Activated naive CD8-positive, alpha-beta T cell treated with anti-CD3 and anti-CD28 coated beads for 36 hours (primary cell): ENCODE measurements at regions not wholly inside any gene's neighbourhood (a gene's known extent, or its start where the extent isn't known, plus 50 kb on each side); places are given as distances from the start of the nearest gene placed in this dataset.
"Not testable (repeated sequence)": the region's sequence is repeated elsewhere in the genome, so short reads cannot be mapped to it uniquely, and the experiment has no call there.

Experiments used
- DNase-seq: peaks from one replicate; pipeline ENCODE4 v3.0.0; 2021
- H3K27ac Mint-ChIP-seq: one replicate; pipeline ENCODE4 v1.8.0; 2022; ENCODE audit warnings: mild to moderate bottlenecking, moderate library complexity, mixed read lengths
- H3K27me3 Mint-ChIP-seq: one replicate; pipeline ENCODE4 v1.8.0; 2022; ENCODE audit warnings: mild to moderate bottlenecking, mixed read lengths
- H3K36me3 Mint-ChIP-seq: one replicate; pipeline ENCODE4 v1.8.0; 2021; ENCODE audit warnings: mild to moderate bottlenecking, mixed read lengths
- H3K4me1 Mint-ChIP-seq: one replicate; pipeline ENCODE4 v1.8.0; 2021; ENCODE audit warnings: mixed read lengths
- H3K4me3 Mint-ChIP-seq: one replicate; pipeline ENCODE4 v1.8.0; 2022; ENCODE audit warnings: mild to moderate bottlenecking, moderate library complexity, mixed read lengths
- H3K9me3 Mint-ChIP-seq: one replicate; pipeline ENCODE4 v1.8.0; 2022; ENCODE audit warnings: mixed read lengths

- H3K27ac Mint-ChIP-seq, H3K27me3 Mint-ChIP-seq, H3K9me3 Mint-ChIP-seq, H3K4me1 Mint-ChIP-seq, H3K4me3 Mint-ChIP-seq, DNase-seq, H3K36me3 Mint-ChIP-seq: not testable (repeated sequence)
These were observed 316.8 kb downstream of the ANAPC1 start for GRCh38 chr2:111567233-111567632.

- not testable (repeated sequence) for H3K27ac Mint-ChIP-seq, H3K27me3 Mint-ChIP-seq, H3K36me3 Mint-ChIP-seq, DNase-seq, H3K4me1 Mint-ChIP-seq, H3K4me3 Mint-ChIP-seq, H3K9me3 Mint-ChIP-seq
These were observed 314.4 kb downstream of the ANAPC1 start for GRCh38 chr2:111569356-111570199.

- not testable (repeated sequence) for H3K4me3 Mint-ChIP-seq, H3K9me3 Mint-ChIP-seq, H3K36me3 Mint-ChIP-seq, H3K27ac Mint-ChIP-seq, H3K4me1 Mint-ChIP-seq, H3K27me3 Mint-ChIP-seq, DNase-seq
These were observed 313.5 kb downstream of the ANAPC1 start for GRCh38 chr2:111570300-111571114.

GRCh38 chr2:111574803-111575202 is 309.2 kb downstream of the ANAPC1 start:
- H3K4me3 Mint-ChIP-seq, H3K4me1 Mint-ChIP-seq, DNase-seq, H3K36me3 Mint-ChIP-seq, H3K9me3 Mint-ChIP-seq, H3K27me3 Mint-ChIP-seq, H3K27ac Mint-ChIP-seq: not testable (repeated sequence)

- not testable (repeated sequence) for H3K27me3 Mint-ChIP-seq, DNase-seq, H3K9me3 Mint-ChIP-seq, H3K4me3 Mint-ChIP-seq, H3K36me3 Mint-ChIP-seq, H3K27ac Mint-ChIP-seq, H3K4me1 Mint-ChIP-seq
These were observed 306.7 kb downstream of the ANAPC1 start for GRCh38 chr2:111577154-111577885.

- not testable (repeated sequence) for H3K4me1 Mint-ChIP-seq, H3K27ac Mint-ChIP-seq, H3K9me3 Mint-ChIP-seq, H3K4me3 Mint-ChIP-seq, H3K27me3 Mint-ChIP-seq, H3K36me3 Mint-ChIP-seq, DNase-seq
These were observed 304.4 kb downstream of the ANAPC1 start for GRCh38 chr2:111579500-111580134.

GRCh38 chr2:111580616-111581015 is 303.4 kb downstream of the ANAPC1 start:
- not testable (repeated sequence) for H3K4me1 Mint-ChIP-seq, H3K36me3 Mint-ChIP-seq, H3K9me3 Mint-ChIP-seq, H3K27me3 Mint-ChIP-seq, H3K27ac Mint-ChIP-seq, H3K4me3 Mint-ChIP-seq, DNase-seq

- DNase-seq, H3K36me3 Mint-ChIP-seq, H3K27ac Mint-ChIP-seq, H3K4me3 Mint-ChIP-seq, H3K27me3 Mint-ChIP-seq, H3K4me1 Mint-ChIP-seq, H3K9me3 Mint-ChIP-seq: not testable (repeated sequence)
These were observed 301.9 kb downstream of the ANAPC1 start for GRCh38 chr2:111582090-111582489.

GRCh38 chr2:111583480-111583879 is 300.5 kb downstream of the ANAPC1 start:
- H3K4me3 Mint-ChIP-seq, H3K36me3 Mint-ChIP-seq, H3K27me3 Mint-ChIP-seq, H3K9me3 Mint-ChIP-seq, H3K27ac Mint-ChIP-seq, H3K4me1 Mint-ChIP-seq, DNase-seq: not testable (repeated sequence)

- DNase-seq, H3K27me3 Mint-ChIP-seq, H3K9me3 Mint-ChIP-seq: not testable (repeated sequence)
These were observed 299.5 kb downstream of the ANAPC1 start for GRCh38 chr2:111584540-111584939.

GRCh38 chr2:111584950-111585349 is 299.0 kb downstream of the ANAPC1 start:
- H3K27me3 Mint-ChIP-seq, DNase-seq, H3K4me3 Mint-ChIP-seq, H3K9me3 Mint-ChIP-seq, H3K4me1 Mint-ChIP-seq, H3K36me3 Mint-ChIP-seq, H3K27ac Mint-ChIP-seq: not testable (repeated sequence)

More at GRCh38 chr2:111584540-111584939, 299.5 kb downstream of the ANAPC1 start:
- H3K36me3 Mint-ChIP-seq, H3K4me3 Mint-ChIP-seq, H3K27ac Mint-ChIP-seq, H3K4me1 Mint-ChIP-seq: not testable (repeated sequence)

GRCh38 chr2:111586014-111586413 is 298.0 kb downstream of the ANAPC1 start:
- not testable (repeated sequence) for H3K36me3 Mint-ChIP-seq, H3K27me3 Mint-ChIP-seq, H3K4me3 Mint-ChIP-seq, H3K27ac Mint-ChIP-seq, H3K9me3 Mint-ChIP-seq, DNase-seq, H3K4me1 Mint-ChIP-seq

- not testable (repeated sequence) for DNase-seq, H3K4me1 Mint-ChIP-seq, H3K36me3 Mint-ChIP-seq, H3K27me3 Mint-ChIP-seq, H3K4me3 Mint-ChIP-seq, H3K9me3 Mint-ChIP-seq, H3K27ac Mint-ChIP-seq
These were observed 288.9 kb downstream of the ANAPC1 start for GRCh38 chr2:111595072-111595471.

- not testable (repeated sequence) for DNase-seq, H3K9me3 Mint-ChIP-seq, H3K4me3 Mint-ChIP-seq, H3K4me1 Mint-ChIP-seq, H3K27me3 Mint-ChIP-seq, H3K36me3 Mint-ChIP-seq, H3K27ac Mint-ChIP-seq
These were observed 286.9 kb downstream of the ANAPC1 start for GRCh38 chr2:111596808-111597705.
